Uterus (tissue), 2 donors: ENCODE measurements at regions not wholly inside any gene's neighbourhood (a gene's known extent, or its start where the extent isn't known, plus 50 kb on each side); places are given as distances from the start of the nearest gene placed in this dataset.

ENCODE experiments used
- CTCF ChIP-seq, 4 experiments: fragments of 200-600 bp in 2 of 4; fragments of 450-650 bp in 2 of 4; sonication (generic) in 2 of 4; IDR thresholded peaks; one replicate each; pipeline ENCODE4 v1.5.1; 2016 to 2019; ENCODE audit warnings: antibody characterized with exemption in 4 of 4, mild to moderate bottlenecking in 2 of 4, moderate library complexity in 1 of 4
- POLR2A ChIP-seq, 2 donors: fragments of 450-650 bp; IDR thresholded peaks; one replicate each; pipeline ENCODE4 v1.6.1; 2016; ENCODE audit warnings: antibody characterized with exemption in 2 of 2, mild to moderate bottlenecking in 1 of 2, moderate library complexity in 1 of 2

GRCh38 chr14:36465178-36465577 lies 54.9 kb downstream of the NKX2-1 start:
- TF ChIP-seq CTCF (IDR thresholded peaks at IDR 0.05) (no peak), POLR2A (IDR thresholded peaks at IDR 0.05) (no peak)
